GM21717 (cell line): ENCODE measurements at regions not wholly inside any gene's neighbourhood (a gene's known extent, or its start where the extent isn't known, plus 50 kb on each side); places are given as distances from the start of the nearest gene placed in this dataset.
A peak's percentile ranks its signal among the peaks of the same experiment; 100 is the strongest.

Source experiments
- ATAC-seq: cut with Tn5 transposase; IDR thresholded peaks from one replicate; pipeline ENCODE4 v1.9.1; 2021; ENCODE audit warnings: mild to moderate bottlenecking, moderate library complexity; ENCODE audit not compliant: unreplicated experiment

GRCh38 chr20:22374678-22375590 is 209.4 kb downstream of the FOXA2 start:
- ATAC-seq, result no peak

- ATAC-seq, result no peak
Observed at GRCh38 chr20:22374066-22374465, 210.3 kb downstream of the FOXA2 start.

DNA sequence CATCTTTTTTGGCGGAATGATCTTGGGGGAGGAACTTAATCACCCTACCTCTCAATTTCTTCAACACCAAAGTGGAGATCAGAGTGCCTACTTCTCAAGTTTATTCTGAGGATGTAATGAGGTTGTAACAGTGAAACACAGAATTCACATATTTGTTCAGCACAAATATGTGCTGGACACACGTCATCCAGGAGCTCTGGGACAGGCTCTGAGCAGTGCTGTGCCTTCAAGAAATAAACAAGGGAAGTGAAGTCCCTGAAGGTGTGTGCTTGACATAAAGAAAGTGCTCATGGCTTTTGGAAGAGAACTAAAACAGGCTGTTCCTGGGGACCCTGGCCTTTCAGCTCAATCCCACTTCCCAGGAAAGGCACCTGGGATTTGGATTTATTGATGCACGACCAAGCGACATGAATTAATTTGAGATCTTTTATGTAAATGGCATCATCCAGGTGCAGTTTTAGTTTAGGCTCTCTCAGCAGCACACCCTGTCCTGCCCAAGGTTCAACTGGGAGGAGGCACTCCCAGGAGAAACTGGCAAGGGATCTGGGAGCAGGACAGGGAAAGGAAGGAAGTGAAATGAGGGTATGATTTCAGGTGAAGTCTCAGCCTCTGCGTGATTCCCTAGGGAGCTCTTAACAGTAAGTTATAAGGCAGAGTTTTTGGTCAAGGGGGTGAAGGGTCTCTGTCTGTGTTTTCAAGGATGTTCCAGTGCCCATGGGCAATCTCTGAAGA is 211.0 kb downstream of the FOXA2 start:
- ATAC-seq, result no peak

DNA sequence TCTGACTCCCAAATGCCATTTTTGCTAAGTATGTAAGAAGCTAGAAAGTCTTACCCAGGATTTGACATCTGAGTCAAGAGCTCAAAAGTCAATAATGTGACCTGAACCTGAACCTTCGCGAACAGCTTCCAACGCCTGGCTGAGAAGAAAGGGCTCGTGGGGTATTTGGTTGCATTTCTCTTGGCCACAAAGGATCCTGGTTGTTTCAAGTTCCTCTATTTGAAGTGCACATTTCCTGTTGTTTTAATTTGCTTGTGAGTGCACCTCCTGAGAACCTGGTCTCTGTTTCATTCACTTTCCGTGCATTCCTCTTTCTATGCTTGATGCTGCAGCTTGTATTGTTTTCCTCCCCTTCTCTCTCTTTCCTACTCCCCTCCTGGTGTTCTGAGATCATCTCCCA is 212.5 kb downstream of the FOXA2 start:
- peak; percentile 75 for ATAC-seq

DNA sequence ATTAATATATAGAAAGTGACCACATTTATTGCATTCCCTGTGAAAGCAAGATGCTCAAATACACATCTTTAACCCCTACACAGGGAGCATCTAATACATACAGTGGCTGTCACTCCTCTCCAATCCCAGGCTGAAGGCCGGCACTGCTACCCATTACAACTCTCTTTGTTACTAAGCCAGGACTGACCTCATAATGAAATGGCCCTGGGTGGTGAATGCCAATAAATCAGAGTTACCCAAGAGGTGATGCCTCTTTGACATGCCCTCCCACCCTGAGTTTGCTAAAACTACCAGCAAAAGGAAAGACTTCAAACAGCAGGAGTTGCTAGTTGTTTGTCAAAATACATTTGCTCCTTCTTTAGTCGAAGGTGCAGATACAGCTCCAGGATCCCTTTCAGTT is 214.2 kb downstream of the FOXA2 start:
- no peak for ATAC-seq

DNA sequence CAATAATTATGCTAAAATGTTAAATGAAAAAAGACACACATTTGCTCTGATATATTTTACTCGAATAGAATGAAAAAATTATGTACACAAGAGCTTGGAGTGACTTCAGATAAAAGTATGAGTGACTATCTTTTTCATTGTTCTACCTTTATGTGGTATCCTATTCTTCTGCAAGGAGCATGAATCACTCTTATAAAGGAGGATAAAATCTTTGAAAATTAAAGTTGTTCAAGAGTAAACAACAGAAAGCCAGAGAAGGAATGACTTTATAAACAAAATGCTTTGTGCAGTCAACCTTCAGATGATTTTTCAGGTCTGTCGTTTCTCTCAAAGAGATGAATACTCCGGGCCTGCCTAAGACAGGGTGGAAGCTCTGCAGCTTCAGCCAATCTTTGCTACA is 215.3 kb downstream of the FOXA2 start:
- no peak for ATAC-seq

GRCh38 chr20:22368235-22368634 is 216.1 kb downstream of the FOXA2 start:
- ATAC-seq, result no peak

DNA sequence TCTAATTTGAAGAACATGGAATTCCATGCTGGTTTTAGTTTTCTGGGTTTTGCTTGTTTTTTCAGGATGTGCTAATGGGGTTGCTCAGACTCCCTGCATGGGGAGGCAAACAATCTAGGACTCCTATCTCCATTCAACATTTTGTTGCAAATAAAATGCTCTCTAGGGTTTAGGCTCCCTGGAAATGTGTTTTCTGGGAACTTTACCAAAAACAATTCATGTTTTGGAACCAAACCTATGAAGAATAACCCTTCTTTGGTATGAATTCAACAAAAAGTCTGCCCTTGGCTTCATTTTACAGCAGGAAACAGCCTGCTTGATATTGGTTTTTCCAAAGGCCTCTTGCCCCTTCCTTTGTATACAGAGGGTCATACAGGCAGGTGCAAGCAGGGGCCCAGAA is 217.7 kb downstream of the FOXA2 start:
- no peak for ATAC-seq

DNA sequence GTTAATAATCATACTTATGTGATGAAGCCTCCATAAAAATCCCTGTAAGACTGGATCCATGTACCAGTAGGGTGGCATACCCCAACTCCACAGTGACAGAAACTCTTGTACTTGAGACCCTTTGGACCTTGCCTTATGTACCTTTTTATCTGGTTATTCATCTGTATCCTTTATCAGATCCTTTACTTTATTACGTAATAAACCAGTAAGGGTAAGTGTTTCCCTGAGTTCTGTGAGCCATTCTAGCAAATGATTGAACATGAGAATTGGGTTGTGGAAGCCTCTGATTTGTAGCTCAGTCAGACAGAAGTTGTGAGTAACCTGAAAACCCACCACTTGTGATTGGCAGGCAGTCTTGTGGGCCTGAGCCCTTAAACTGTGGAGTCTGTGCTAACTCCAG is 229.7 kb downstream of the FOXA2 start:
- no peak for ATAC-seq

DNA sequence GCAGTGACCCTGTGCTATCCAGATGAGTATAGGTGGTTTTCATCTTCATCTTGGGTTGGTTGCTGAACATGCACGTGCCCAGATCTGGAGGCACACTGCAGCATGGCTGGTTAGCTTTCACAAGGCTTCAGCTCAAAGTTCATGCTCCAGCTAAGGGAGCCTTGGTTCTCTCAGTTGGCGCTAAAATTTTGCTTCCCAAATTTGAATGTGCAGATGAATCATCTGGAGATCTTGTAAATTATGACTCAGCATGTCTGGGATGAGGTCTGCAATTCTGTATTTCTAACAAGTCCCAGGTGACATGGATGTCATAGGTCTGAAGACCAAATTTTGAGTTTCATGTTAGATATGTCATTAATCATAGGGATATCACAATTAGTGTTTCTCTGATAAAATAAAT is 230.8 kb downstream of the FOXA2 start:
- no peak for ATAC-seq

DNA sequence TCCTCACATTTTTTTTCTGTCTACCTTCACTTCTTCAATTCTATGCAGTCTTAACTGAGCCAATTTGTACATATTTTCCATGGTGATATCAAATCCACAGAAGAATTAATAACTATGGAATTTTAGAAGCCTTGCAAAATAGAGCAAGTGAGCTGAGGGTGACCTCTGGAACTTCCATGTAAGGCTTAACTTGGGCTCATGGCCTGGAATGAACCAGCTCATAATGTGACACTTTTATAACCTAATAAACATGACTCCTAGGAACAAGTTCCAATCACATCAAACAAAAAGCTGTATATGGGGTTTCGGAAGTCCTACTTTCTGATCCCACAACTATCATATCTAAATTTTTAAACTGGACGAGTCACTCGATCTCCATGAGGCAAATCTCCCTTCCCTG is 232.4 kb downstream of the FOXA2 start:
- ATAC-seq, result no peak

DNA sequence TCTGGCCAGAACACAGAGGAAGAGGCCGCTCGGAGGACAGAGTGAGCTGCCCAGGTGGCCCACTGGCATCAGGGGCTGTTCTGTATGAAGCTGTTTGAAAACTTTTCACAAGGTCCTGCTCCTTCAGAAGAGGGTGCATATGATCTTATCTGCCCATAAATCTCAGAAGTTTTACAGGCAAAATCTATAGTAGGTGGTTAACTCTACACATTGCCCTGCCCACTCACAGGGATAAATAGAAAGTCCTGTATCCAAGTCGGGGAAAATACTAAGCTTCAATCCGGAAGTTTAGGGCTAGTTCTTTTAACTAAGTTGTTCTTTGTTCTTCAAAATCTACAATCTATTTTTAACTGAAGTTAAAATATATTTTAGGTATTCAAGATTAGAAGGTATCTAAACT is 233.7 kb downstream of the FOXA2 start:
- no peak for ATAC-seq

DNA sequence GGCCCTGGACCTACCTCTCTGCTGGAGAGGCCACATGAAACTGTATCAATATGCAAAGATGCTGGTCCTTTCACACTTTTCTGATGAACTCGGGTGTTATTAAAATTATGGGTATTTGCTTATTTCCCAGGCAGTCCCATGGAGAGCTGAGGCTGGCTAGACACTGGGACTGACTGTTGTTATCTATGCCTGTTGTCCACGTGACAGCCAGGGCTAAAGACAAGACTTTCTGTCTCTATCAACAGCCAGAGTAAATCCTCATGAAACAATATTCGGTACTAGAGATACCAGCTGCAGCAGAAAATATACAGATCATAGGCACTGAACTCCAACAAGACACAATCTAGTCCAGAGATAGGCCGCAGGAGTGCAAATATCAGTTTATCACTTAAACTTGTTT is 236.4 kb downstream of the FOXA2 start:
- ATAC-seq, result no peak

DNA sequence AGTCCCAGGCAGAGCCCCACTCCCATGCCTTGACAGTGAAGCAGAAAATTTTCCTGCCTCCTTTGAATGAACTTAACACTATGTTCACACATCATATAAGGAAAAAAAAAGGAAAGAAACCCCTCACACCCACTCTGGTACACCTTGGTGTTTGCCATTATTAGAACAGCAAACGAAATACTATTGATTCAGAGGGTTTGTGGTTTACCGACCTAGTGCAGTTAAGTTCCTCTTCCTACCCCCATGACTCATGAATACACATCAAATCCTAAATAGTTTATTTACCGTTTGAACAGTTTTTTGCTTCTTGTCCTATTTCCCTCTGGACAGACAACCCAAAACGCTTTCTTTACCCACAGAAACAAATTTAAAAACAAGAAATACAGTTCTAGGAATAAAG is 237.7 kb downstream of the FOXA2 start:
- ATAC-seq, result no peak

GRCh38 chr20:22343612-22344011 is 240.8 kb downstream of the FOXA2 start:
- ATAC-seq, result no peak

DNA sequence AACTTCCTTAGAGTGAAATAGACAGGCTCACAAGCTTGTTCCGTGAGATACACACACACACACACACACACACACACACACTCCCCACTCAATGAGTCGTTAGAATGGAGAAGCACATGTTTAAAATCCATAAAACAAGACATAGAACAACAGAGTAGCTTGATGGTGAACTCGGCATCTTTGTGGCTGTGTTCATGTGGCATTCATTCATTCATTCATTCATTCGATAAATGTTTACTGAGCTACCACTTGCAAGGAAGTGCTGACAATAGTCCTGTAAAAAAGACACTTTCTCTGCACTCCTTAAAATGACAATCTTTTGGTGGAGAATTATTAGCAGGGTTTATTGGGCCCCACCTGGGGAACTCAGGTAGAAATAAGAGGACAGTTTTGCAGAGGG is 242.0 kb downstream of the FOXA2 start:
- ATAC-seq, result no peak

GRCh38 chr20:22341508-22341907 is 242.9 kb downstream of the FOXA2 start:
- ATAC-seq, result no peak

DNA sequence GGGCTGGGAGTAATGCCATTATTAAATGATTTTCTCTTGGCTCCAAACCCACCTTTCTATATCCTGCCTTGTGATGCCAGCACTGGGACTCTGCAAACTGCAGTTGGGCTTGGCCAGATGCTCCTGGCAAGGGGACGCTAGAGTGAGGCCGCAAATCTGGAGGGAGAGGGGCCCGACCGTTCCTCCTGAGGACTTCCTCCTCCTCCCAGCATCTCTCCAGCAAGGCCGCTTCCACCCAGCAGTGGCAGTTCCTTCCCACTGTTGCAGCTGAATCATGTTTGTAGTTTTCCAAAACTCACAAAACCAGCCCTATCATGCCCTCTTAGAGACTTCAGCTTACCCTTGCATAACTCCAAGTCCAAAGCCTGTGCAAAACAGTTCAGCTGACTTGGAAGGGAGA is 244.4 kb downstream of the FOXA2 start:
- ATAC-seq, result no peak

DNA sequence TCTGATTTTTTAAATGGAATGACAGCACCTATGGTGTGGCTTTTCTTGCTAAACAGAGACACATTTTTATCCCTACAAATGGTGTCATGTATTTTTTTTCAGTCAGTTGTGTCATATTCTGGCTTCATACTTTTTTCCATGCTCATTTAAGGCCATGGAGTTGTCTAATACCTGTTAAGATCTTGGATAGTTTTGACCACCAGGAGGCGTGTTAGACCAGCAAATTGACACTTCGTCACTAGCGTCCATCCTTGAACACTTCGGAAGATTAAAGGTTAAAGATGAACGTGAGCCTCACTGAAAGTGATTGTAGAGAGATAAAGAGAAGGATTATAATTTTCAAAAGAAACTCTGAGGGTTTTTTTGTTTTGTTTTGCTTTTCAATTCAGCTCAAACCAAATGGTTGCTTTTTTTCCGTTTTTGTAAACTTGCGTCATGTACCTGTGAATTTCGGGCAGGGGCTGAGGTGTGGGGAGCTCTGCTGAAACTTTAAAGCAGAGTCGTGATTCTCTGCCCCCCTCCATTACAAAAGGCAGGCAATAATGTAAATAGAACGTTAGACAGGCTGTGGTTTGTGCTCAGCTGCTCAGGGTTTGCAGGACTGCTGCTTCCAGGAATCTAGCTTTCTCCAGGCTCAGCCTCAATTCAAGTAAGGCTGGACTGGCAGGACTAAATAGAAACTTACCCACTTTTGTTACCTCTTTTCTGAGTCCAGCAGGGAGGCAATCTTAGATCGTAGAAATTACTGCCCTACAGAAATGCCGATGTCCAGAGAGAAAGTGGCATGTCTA is 245.1 kb downstream of the FOXA2 start:
- no peak for ATAC-seq

DNA sequence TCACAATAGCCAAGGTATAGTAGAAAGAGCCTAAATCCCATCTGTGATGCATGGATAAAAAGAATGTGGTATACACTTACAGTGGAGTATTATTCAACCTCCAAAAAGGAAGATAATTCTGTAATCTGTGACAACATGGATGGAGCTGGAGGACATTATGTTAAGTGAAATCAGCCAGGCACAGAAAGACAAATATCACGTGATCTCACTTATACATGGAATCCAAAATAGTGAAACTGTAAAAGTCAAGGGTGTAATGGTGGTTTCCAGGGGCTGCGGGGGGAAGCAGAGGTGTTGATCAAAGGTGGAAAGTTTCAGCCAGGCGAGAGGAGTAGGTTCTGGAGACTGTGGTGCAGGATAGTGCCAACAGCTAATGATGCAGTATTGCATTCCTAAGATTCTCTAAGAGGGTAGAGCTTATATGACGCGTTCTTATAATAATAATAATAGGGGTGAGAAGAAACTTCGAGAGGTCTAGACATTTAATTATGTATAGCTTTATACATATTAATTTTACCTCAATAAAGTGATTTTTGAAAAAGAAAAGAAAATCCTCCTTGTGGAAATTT is 246.1 kb downstream of the FOXA2 start:
- ATAC-seq, result no peak

- ATAC-seq, result no peak
Observed at GRCh38 chr20:22335210-22335609, 249.2 kb downstream of the FOXA2 start.
